Small intestine (tissue), 7 donors: ENCODE measurements at regions not wholly inside any gene's neighbourhood (a gene's known extent, or its start where the extent isn't known, plus 50 kb on each side); places are given as distances from the start of the nearest gene placed in this dataset.

Source experiments
- DNase-seq, 2 donors: peaks; one replicate each; pipeline versions ENCODE4 v3.0.0 to v3.0.0-alpha.2; 2013
- FAIRE-seq: peaks from 2 replicates; lab custom pipeline; 2012; peaks lifted over from hg19 to GRCh38; lab: Jason Lieb, UNC
- H3K27ac ChIP-seq, 3 donors: one replicate each; pipeline ENCODE4 v1.5.1; 2013; ENCODE audit warnings: low read length in 2 of 3, mild to moderate bottlenecking in 2 of 3, control low read depth in 1 of 3, inconsistent platforms in 1 of 3, low read depth in 1 of 3, moderate library complexity in 1 of 3
- H3K27me3 ChIP-seq, 3 donors: one replicate each; pipeline ENCODE4 v1.6.1; 2013; ENCODE audit warnings: low read length in 3 of 3, inconsistent platforms in 1 of 3; ENCODE audit not compliant: control insufficient read depth in 3 of 3, insufficient read depth in 3 of 3
- H3K36me3 ChIP-seq, 3 donors: one replicate each; pipeline ENCODE4 v1.6.1; 2013; ENCODE audit warnings: low read length in 3 of 3, inconsistent platforms in 1 of 3, low read depth in 1 of 3, mild to moderate bottlenecking in 1 of 3, moderate library complexity in 1 of 3; ENCODE audit not compliant: control insufficient read depth in 3 of 3, insufficient read depth in 2 of 3
- H3K4me1 ChIP-seq, 3 donors: one replicate each; pipeline ENCODE4 v1.6.1; 2013; ENCODE audit warnings: low read length in 2 of 3, inconsistent platforms in 1 of 3, low read depth in 1 of 3, mild to moderate bottlenecking in 1 of 3, moderate library complexity in 1 of 3; ENCODE audit not compliant: control insufficient read depth in 3 of 3, insufficient read depth in 2 of 3
- H3K4me3 ChIP-seq, 3 donors: one replicate each; pipeline ENCODE4 v1.5.1; 2013; ENCODE audit warnings: low read length in 3 of 3, control low read depth in 1 of 3, inconsistent platforms in 1 of 3, low read depth in 1 of 3, mild to moderate bottlenecking in 1 of 3, moderate library complexity in 1 of 3
- H3K9me3 ChIP-seq, 2 donors: one replicate each; pipeline ENCODE4 v1.6.1; 2013; ENCODE audit warnings: low read depth in 1 of 2, low read length in 1 of 2; ENCODE audit not compliant: control insufficient read depth in 2 of 2, insufficient read depth in 1 of 2
- WGBS, 3 donors: extraction: QIAGEN DNeasy Blood & Tissue Kit; methylation state at CpG; one replicate each; pipeline ENCODE4 v1.1.7; 2013; 5-methylcytosine and 5-hydroxymethylcytosine counted together
- donor health status: healthy with polysubstance abuse.
- donor health status: control.
- donor health status: control.
- donor health status: Bipolar disorder and iron deficiency.
- donor health status: healthy.

DNA sequence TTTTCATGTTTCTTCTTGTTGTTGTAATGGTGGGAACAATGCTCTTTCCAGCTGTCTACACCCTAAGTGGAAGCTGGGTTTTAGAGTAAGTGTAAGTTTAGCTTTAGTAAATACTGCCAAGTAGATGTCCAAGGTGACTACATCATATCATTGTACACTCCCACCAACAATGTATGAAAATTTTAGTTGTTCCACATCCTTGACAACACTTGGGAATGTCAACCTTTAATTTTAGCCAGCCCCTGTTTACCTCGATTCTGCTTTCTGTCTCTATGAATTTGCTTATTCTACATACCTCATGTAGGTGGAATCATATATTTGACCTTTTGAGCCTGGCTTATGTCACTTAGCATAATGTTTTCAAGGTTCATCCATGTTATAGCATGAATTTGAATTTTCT, 93.0 kb downstream of the MTPAP start:
- 66 to 90% (median 77%) methylated on average over 1 of the region's 1 CpG for WGBS, 3 donors
- DNase-seq (no peak), FAIRE-seq (no peak)
- Histone ChIP-seq H3K27ac (no peak overlapping the region), H3K9me3 (peaks cover 0 to 4% of the 10 kb centered on the region in 2 donors), H3K4me1 (no peaks in the 10 kb centered on the region), H3K27me3 (no peaks in the 10 kb centered on the region), H3K4me3 (no peak overlapping the region), H3K36me3 (no peaks in the 10 kb centered on the region)

DNA sequence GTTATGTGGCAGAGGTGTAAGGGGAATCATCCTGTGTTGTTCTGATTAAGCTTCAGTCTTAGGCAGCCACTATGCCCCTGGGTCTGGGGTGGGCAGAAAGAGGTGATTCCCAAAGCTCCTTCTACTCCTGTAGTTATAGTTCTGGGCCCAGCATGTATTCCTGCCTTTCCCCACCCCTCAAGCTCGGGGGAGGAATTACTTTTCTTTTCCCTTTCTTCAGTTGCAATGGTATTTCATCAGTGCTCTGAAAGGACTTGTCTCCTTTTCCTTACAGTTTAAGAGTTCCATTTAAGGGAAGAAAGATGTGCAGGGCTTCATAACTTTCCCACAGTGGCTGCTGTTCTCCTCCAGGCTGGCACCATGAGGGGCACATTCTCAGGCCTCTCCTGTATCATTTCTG, 94.2 kb downstream of the MTPAP start:
- Histone ChIP-seq H3K27me3 (no peaks in the 10 kb centered on the region), H3K4me3 (no peak overlapping the region), H3K4me1 (no peaks in the 10 kb centered on the region), H3K36me3 (no peaks in the 10 kb centered on the region), H3K27ac (no peak overlapping the region), H3K9me3 (peaks cover 0 to 4% of the 10 kb centered on the region in 2 donors)
- DNase-seq (no peak), FAIRE-seq (no peak)
- 15 to 58% (median 48%) methylated on average over 1 of the region's 1 CpG for WGBS, 3 donors

DNA sequence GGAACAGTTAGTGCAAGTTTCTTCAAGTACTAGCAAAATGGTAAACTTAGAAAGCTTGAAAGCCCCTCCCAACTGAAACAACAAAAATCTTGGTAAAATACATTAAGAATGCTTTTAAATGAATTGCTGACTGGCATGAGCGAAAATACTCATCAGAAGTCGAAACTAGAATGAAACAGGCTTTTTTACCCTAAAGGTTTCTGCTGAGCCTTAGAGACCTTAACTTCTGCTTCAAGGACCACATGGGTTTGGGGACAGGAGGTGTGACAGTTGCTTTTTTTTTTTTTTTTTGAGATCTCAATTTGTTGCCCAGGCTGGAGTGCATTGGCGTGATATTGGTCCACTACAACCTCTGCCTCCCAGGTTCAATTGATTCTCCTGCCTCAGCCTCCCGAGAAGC, 100.3 kb downstream of the MTPAP start:
- no peaks in the 10 kb centered on the region for H3K27me3 ChIP-seq
- FAIRE-seq = no peak
- H3K36me3 ChIP-seq = no peaks in the 10 kb centered on the region
- H3K9me3 ChIP-seq = peaks cover 0 to 2% of the 10 kb centered on the region in 2 donors
- H3K4me1 ChIP-seq = no peaks in the 10 kb centered on the region
- DNase-seq = no peak
- no peak overlapping the region for H3K4me3 ChIP-seq
- no peak overlapping the region for H3K27ac ChIP-seq
- WGBS, 3 donors = 86 to 97% (median 95%) methylated on average over 4 of the region's 4 CpGs

DNA sequence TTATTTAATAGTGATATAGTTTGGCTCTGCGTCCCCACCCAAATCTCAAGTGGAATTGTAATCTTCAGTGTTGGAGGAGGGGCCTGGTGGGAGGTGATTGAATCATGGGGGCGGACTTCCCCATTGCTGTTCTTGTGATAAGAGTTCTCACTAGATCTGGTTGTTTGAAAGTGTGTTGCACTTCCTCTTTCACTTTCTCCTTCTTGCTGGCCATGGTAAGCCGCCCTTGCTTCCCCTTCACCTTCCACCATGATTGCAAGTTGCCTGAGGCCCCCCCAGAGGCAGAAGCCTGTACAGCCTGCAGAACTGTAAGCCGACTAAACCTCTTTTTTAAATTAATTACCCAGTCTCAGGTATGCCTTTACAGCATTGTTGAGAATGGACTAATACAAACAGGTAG, 101.4 kb downstream of the MTPAP start:
- DNase-seq (peak in 1 of 2 donors; percentile 53), FAIRE-seq (no peak)
- WGBS, 3 donors = 50 to 80% (median 55%) methylated on average over 4 of the region's 4 CpGs
- Histone ChIP-seq H3K4me3 (no peak overlapping the region), H3K9me3 (no peaks in the 10 kb centered on the region), H3K27ac (no peak overlapping the region), H3K4me1 (no peaks in the 10 kb centered on the region), H3K36me3 (no peaks in the 10 kb centered on the region), H3K27me3 (no peaks in the 10 kb centered on the region)

DNA sequence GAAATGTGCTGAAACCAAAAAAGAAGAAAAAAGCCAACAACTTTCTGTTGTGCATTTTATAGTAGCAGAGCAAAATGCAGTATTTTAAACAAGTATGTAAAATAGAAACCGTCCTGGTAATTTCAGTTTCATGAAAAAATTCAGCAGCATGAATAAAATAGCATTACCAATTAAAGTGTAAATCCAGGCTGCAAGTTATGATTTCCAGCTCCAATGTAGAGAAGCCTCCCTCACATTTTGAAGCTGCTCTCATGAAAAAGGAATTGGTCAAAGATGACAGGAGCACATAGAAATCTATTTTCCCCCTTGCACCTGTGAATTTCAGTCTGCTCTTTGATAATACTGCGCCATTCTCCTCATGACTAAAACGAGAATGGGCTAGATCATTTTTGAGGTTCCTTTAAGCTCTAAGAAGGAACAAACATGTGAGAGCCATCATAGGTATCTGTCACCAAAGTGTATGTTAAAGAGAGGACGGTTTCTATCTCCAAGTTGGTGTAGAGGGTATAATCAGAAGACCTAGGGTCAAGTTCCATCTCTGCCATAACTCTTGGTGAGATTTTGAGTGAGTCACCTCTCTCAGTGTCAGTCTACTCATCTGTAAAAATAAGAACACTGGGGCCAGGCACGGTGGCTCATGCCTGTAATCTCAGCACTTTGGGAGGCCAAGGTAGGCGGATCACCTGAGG, 107.5 kb downstream of the MTPAP start:
- no peak overlapping the region for H3K27ac ChIP-seq

DNA sequence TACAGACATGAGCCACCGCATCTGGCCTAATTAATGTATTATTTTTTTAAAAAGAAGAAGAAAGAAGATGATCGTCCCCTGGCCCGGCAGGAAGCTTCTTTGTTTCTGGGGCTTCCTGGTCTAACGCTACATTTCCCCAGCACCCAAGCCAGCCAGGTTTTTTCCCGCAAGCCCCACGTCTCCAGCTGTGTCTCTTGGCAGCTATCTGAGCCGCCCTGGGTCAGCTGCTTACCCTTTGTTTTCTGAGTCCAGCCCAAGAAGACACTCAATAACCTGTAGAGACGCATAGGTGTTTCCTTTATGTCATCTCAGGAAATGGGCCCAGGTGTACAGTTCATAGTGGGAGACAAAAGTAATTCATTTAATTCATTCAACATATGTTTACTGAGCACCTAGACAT, 110.2 kb downstream of the MTPAP start:
- no peaks in the 10 kb centered on the region for H3K36me3 ChIP-seq
- DNase-seq (no peak), FAIRE-seq (no peak)
- H3K27me3 ChIP-seq = no peaks in the 10 kb centered on the region
- 61 to 86% (median 69%) methylated on average over 8 of the region's 8 CpGs for WGBS, 3 donors
- no peak overlapping the region for H3K27ac ChIP-seq
- no peaks in the 10 kb centered on the region for H3K4me1 ChIP-seq
- no peaks in the 10 kb centered on the region for H3K9me3 ChIP-seq
- no peak overlapping the region for H3K4me3 ChIP-seq

More for the DNA sequence above, 107.5 kb downstream of the MTPAP start:
- WGBS, 3 donors = 51 to 67% (median 62%) methylated on average over 6 of the region's 6 CpGs
- FAIRE-seq (no peak), DNase-seq (no peak)
- Histone ChIP-seq H3K4me3 (no peak overlapping the region), H3K27me3 (no peaks in the 10 kb centered on the region), H3K36me3 (no peaks in the 10 kb centered on the region), H3K4me1 (no peaks in the 10 kb centered on the region), H3K9me3 (no peaks in the 10 kb centered on the region)

DNA sequence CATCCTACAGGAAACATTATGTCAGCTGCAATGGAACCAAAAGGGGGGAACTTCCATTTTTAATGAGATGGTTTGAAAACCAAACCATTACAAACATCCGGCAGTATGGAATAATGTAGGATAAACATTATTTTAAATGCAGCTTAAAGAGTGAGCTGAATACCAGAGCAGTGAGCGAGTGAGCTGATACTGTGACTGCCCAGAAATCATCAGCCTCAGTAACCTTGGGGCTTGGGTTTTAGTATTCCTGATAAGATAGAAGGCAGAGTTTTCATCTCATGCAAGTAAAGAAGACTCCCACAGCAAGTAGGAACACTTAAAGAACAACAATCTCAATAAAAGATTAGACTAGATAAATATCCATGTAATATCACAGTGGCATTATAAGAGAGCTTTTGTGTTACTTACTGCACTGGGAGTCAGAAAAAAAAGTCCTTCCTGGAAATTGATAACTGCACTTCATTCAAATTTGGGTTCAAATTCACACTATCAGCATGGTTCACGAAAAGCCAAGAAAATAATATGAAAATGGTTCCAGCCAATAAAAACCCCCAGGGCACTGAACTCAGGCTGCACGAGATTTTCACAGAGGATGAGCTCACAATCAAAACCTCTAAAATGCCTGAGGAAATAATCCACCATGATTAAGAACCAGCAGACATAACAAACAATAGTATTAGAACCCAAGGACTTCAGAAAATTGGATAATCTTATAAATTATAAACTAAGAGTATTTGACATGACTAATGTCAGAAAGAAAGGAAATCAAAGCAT, 115.7 kb downstream of the MTPAP start:
- Histone ChIP-seq H3K4me3 (no peak overlapping the region), H3K27ac (no peak overlapping the region), H3K36me3 (no peaks in the 10 kb centered on the region), H3K4me1 (no peaks in the 10 kb centered on the region), H3K9me3 (no peaks in the 10 kb centered on the region), H3K27me3 (peaks cover 0 to 2% (median 0%) of the 10 kb centered on the region in 3 donors)
- DNase-seq (no peak), FAIRE-seq (no peak)
- 78 to 85% (median 84%) methylated on average over 4 of the region's 4 CpGs for WGBS, 3 donors

DNA sequence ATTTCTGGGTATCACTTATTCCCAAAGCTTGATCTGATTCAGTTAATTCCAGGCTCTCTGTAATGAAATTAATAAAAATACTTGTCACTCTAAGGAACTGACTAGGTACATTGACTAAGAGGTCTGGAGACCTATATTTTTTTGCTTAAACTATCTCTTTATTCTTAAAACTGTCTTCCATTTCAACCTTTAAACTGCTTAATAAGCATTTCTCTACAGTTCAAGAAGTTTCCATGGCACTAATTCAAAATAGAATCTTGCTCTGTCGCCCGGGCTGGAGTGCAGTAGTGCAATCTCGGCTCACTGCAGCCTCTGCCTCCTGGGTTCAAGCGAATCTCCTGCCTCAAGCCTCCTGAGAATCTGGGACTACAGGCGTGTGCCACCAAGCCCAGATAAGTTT, 117.4 kb downstream of the MTPAP start:
- H3K36me3 ChIP-seq = no peaks in the 10 kb centered on the region
- peaks cover 0 to 2% (median 0%) of the 10 kb centered on the region in 3 donors for H3K27me3 ChIP-seq
- WGBS, 3 donors = 89 to 90% (median 89%) methylated on average over 4 to 5 of the region's 5 CpGs
- no peak overlapping the region for H3K4me3 ChIP-seq
- no peaks in the 10 kb centered on the region for H3K9me3 ChIP-seq
- no peaks in the 10 kb centered on the region for H3K4me1 ChIP-seq
- no peak for DNase-seq
- no peak for FAIRE-seq
- H3K27ac ChIP-seq = no peak overlapping the region
